HG03108 (cell line): ENCODE measurements at regions not wholly inside any gene's neighbourhood (a gene's known extent, or its start where the extent isn't known, plus 50 kb on each side); places are given as distances from the start of the nearest gene placed in this dataset.

Experiments
- ATAC-seq: cut with Tn5 transposase; IDR thresholded peaks from one replicate; pipeline ENCODE4 v1.9.1; 2021; ENCODE audit warnings: moderate library complexity; ENCODE audit not compliant: unreplicated experiment

DNA sequence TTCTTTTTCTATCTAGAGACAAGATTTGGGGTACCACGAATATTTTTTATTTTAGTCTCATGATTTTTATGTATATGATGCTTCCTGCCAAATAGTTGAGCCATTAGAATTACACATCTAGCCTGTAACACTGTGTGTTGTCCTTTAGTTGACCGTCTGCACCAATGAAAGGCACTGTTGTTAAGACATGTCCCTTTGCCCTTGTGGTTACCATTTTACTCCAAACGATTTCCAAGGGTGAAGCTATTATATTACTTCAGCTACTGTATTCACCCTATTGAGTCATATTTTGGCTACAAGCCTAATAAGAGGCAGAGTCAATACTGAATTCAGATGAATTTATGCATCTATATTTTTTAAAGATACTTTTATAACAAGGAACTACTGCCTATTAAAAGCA is 207.6 kb downstream of the CETN3 start:
- no peak for ATAC-seq

DNA sequence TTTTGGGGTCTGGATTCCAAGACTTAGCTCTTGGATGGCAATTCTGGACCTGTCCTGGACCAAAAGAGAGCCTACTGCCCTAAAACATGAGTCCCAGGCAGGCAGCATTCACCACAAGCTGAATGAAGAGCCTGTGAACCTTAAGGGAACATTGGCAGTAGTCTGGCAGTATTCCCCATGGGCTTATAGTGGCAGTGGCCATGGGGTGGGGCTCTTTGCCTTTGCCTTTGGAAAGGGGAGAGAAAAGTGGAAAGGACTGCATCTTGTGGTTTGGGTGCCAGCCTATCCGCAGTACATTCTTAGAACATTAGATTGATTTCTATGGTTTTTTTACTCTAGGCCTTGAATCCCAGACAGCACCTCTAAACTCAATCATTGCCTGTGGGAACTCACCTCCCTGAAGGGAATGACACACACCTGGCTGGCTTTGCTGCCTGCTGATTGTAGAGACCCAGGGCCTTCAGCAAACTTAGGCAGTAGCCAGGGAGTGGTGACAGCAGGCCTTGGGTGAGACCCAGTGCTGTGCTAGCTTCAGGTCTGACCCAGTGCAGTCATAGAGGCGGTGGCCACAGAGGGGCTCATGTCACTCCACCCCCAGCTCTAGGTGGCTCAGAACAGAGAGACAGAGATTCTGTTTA is 216.3 kb downstream of the CETN3 start:
- ATAC-seq, result no peak

GRCh38 chr5:90191352-90192045 is 218.1 kb downstream of the CETN3 start:
- no peak for ATAC-seq

DNA sequence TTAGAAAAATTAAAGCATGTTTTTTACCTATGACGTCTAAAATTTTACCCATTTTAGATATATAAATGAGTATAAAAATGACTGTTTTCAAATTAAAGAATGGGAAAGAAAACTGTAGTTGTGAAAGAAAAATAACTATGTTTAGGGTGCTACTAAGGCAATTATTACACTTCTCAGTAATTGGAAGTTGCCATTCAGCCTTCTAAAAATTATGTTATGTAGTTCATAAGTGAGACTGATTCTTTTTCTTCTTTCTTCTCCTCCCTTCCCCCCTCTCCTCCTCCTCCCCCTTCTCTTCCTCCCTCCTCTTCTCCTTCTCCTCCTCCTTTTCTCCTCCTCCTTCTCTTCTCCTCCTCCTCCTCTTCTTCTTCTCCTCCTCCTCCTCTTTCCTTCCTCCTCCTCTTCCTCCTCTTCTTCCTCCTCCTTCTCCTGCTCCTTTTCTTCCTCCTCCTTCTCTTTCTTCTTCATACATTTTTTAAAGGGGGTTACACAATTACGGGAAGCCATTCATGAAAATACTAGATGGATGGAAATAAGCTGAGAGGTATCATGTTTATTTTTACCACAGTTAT is 223.6 kb downstream of the CETN3 start:
- no peak for ATAC-seq

GRCh38 chr5:90184764-90185163 is 224.8 kb downstream of the CETN3 start:
- no peak for ATAC-seq

- ATAC-seq, result no peak
Measured at GRCh38 chr5:90182726-90183125, 226.8 kb downstream of the CETN3 start.

DNA sequence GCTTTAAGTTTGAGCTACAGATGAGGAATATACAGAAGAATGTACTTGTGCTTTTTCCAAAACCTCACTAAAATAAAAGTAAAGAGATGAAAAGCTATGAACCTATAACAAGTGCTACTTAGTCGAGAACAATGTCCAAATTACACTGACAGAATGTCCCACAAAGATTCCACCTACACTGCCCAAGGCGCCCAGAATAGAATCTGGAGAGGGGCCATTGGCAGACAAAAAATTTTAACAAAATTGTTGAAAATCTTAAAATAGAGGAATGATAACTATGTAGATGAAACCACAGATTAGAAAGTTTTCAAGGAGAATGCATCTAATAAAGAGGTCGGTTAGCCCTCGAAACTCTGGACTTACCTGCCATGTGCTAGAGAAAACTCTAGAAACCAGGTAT is 235.3 kb downstream of the CETN3 start:
- ATAC-seq, result no peak

- no peak for ATAC-seq
Measured at GRCh38 chr5:90173299-90174030, 236.1 kb downstream of the CETN3 start.

GRCh38 chr5:90171466-90171865 is 238.1 kb downstream of the CETN3 start:
- ATAC-seq, result no peak

GRCh38 chr5:90170261-90170660 is 239.3 kb downstream of the CETN3 start:
- no peak for ATAC-seq

- ATAC-seq, result no peak
Measured at GRCh38 chr5:90169078-90169477, 240.5 kb downstream of the CETN3 start.

GRCh38 chr5:90168399-90168798 is 241.2 kb downstream of the CETN3 start:
- ATAC-seq, result no peak

DNA sequence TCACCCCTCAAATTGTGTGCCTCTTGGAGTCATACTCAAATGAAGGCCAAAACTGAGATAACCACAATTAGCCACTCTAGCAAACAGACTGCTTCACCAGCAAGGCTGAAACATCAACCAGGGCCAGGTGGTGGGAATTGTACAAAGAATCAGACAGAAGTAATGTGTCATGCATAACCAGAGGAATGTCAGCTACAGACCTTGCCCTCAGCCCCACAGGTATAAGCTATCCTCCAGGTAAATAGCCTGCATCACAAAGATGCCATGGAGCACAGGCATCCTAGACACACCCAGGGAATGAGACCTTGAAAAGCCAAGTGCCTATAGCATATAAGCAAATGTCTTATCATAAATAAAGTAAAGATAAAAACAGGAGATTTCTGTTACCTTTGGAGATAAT is 242.7 kb downstream of the CETN3 start:
- no peak for ATAC-seq

DNA sequence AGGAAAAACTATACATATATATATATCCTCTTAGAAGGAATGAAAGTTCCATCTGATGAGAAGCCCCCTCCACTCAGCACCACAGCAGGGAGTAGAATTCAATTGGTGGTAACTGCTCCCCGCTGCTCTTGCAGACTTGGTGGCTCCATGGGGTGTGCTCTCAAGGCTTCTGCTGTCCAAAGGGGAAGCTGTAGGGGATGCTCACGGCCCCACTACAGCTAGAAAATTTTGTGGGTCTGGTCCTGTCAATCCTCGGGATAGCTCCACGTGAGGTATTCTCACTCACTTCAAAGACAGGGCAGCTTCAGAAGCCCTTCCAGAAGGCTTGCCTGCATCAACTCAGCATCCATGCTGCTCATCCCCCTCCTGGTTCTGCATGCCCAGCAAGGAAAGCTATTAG is 247.2 kb downstream of the CETN3 start:
- ATAC-seq, result no peak

DNA sequence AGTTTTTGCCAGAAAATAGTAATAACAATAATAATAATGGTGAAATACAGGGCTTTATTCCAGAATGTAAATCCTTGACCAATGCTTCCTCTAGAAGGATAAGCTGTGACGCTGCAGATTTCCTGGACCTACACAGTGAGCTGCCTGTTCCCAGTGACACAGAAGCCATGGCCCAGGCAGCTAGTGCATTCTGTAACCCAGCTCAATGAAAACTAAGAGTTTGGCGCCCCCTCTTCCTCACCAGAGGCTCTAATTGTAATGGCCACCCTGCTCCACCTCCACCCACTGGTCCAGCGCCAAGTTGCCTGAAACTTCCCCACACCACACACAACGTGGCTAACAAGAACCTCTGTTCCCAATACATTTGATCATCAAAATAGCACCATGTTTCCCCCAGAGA is 248.1 kb downstream of the CETN3 start:
- peak; percentile 40 for ATAC-seq

GRCh38 chr5:90158131-90158530 is 251.4 kb downstream of the CETN3 start:
- no peak for ATAC-seq

- ATAC-seq, result no peak
Measured at GRCh38 chr5:90153031-90153430, 256.5 kb downstream of the CETN3 start.

- no peak for ATAC-seq
Measured at GRCh38 chr5:90144625-90145327, 264.8 kb downstream of the CETN3 start.

DNA sequence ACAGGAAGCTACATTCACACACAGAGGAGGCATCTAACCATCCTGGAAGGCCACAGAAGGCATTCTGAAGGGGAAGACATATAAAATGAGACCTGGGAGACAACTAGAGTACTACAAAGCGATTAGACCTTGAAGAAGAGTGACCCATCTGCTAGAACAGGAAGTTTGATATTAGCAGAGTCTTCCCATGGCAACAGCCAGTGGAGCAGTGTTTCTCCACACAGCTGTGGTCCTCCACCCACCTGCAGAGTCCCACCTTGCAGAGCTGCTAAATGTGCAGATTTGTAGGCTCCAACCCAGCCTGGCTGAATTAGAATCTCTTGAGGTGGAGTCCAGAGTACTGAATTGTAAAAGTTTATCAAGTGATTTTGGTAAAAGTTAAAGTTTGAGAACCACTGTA is 267.0 kb downstream of the CETN3 start:
- ATAC-seq, result no peak

DNA sequence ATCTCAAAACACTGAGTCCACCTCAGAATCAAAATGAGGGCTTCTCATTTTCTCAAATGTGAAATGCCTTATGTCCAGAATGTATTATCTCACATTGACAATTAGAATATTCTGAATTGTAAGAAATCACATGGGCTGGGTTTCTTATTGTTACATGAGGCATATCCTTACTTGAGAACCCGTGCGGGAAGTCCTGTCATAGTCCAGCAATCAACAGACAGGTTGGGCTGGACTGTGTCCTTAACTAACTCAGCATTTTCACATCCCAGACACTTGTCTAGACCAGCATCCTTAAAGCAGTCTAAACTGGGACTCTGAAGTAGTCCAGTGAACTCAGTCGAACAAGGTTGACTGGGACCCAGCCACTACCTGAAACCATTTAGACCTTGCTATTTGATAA is 267.6 kb downstream of the CETN3 start:
- ATAC-seq, result no peak

- no peak for ATAC-seq
Measured at GRCh38 chr5:90136952-90137528, 272.5 kb downstream of the CETN3 start.
